Activated B cell treated with CpG ODN at 0.5 μM for 24 hours (primary cell): ENCODE measurements at regions not wholly inside any gene's neighbourhood (a gene's known extent, or its start where the extent isn't known, plus 50 kb on each side); places are given as distances from the start of the nearest gene placed in this dataset.

ENCODE experiments used
- ATAC-seq: fragments of 200-7000 bp; cut with Tn5 transposase; one replicate; pipeline ENCODE4 v1.10.0; 2021; ENCODE audit warnings: low read depth, mild to moderate bottlenecking, moderate library complexity
- CTCF ChIA-PET: fragments of 350-600 bp; sonication (Branson Sonifier 250); formaldehyde crosslinking; loops from one replicate; lab custom pipeline; 2021; ENCODE audit warnings: antibody characterized with exemption; lab: Charles Lee
- POLR2A ChIA-PET: fragments of 350-600 bp; sonication (Branson Sonifier 250); formaldehyde crosslinking; loops from one replicate; lab custom pipeline; 2021; ENCODE audit warnings: antibody characterized with exemption; lab: Charles Lee
- DNase-seq: peaks from one replicate; pipeline ENCODE4 v3.0.0; 2022
- H3K27ac Mint-ChIP-seq: one replicate; pipeline ENCODE4 v1.8.0; 2020; ENCODE audit warnings: mixed read lengths
- H3K27me3 Mint-ChIP-seq: one replicate; pipeline ENCODE4 v1.8.0; 2021; ENCODE audit warnings: mixed read lengths
- H3K36me3 Mint-ChIP-seq: one replicate; pipeline ENCODE4 v1.8.0; 2021; ENCODE audit warnings: low read depth, mixed read lengths
- H3K4me1 Mint-ChIP-seq: one replicate; pipeline ENCODE4 v1.8.0; 2021; ENCODE audit warnings: mixed read lengths
- H3K4me3 Mint-ChIP-seq: one replicate; pipeline ENCODE4 v1.8.0; 2020; ENCODE audit warnings: mild to moderate bottlenecking, mixed read lengths
- H3K9me3 Mint-ChIP-seq: one replicate; pipeline ENCODE4 v1.8.0; 2020; ENCODE audit warnings: mixed read lengths
- CTCF ChIP-seq: fragments of 200-600 bp; IDR thresholded peaks from one replicate; pipeline ENCODE4 v1.8.0; 2022; ENCODE audit warnings: antibody characterized with exemption, mild to moderate bottlenecking
- intact Hi-C: fragments of 100-400 bp; cut with micrococcal nuclease; formaldehyde crosslinking; loops from one replicate; pipeline ENCODE4 v1.15.1; 2024

- H3K27ac Mint-ChIP-seq, result no peak overlapping the region
- intact Hi-C loops, result no loop called here
- H3K4me3 Mint-ChIP-seq, result no peak overlapping the region
- TF ChIP-seq CTCF, result no peak
- no peaks in the 10 kb centered on the region for H3K27me3 Mint-ChIP-seq
- H3K36me3 Mint-ChIP-seq, result no peaks in the 10 kb centered on the region
- ATAC-seq (no peak), DNase-seq (no peak)
- CTCF ChIA-PET, result no interaction called here
- POLR2A ChIA-PET, result no interaction called here
- H3K4me1 Mint-ChIP-seq, result no peaks in the 10 kb centered on the region
- H3K9me3 Mint-ChIP-seq, result no peaks in the 10 kb centered on the region
Measured at GRCh38 chr2:199199797-199200196, 257.9 kb downstream of the SATB2 start.

GRCh38 chr2:199197448-199197847 lies 260.3 kb downstream of the SATB2 start:
- no peaks in the 10 kb centered on the region for H3K36me3 Mint-ChIP-seq
- no peaks in the 10 kb centered on the region for H3K9me3 Mint-ChIP-seq
- no peak overlapping the region for H3K27ac Mint-ChIP-seq
- POLR2A ChIA-PET, result no interaction called here
- TF ChIP-seq CTCF, result no peak
- DNase-seq, result no peak
- intact Hi-C loops, result no loop called here
- ATAC-seq, result no peak
- CTCF ChIA-PET, result no interaction called here
- H3K4me1 Mint-ChIP-seq, result no peaks in the 10 kb centered on the region
- H3K27me3 Mint-ChIP-seq, result no peaks in the 10 kb centered on the region
- H3K4me3 Mint-ChIP-seq, result no peak overlapping the region

- DNase-seq (no peak), ATAC-seq (no peak)
- ChIA-PET POLR2A (no interaction called here), CTCF (no interaction called here)
- no peaks in the 10 kb centered on the region for H3K9me3 Mint-ChIP-seq
- H3K4me1 Mint-ChIP-seq, result no peaks in the 10 kb centered on the region
- intact Hi-C loops, result no loop called here
- no peaks in the 10 kb centered on the region for H3K36me3 Mint-ChIP-seq
- H3K27ac Mint-ChIP-seq, result no peak overlapping the region
- H3K4me3 Mint-ChIP-seq, result no peak overlapping the region
- TF ChIP-seq CTCF, result no peak
- H3K27me3 Mint-ChIP-seq, result no peaks in the 10 kb centered on the region
Measured at GRCh38 chr2:199196686-199197085, 261.1 kb downstream of the SATB2 start.

- H3K36me3 Mint-ChIP-seq, result no peaks in the 10 kb centered on the region
- DNase-seq, result no peak
- intact Hi-C loops, result no loop called here
- CTCF ChIA-PET, result no interaction called here
- no peaks in the 10 kb centered on the region for H3K9me3 Mint-ChIP-seq
- no peak for TF ChIP-seq CTCF
- no peak for ATAC-seq
- POLR2A ChIA-PET, result no interaction called here
- no peaks in the 10 kb centered on the region for H3K4me1 Mint-ChIP-seq
- no peak overlapping the region for H3K27ac Mint-ChIP-seq
- no peaks in the 10 kb centered on the region for H3K27me3 Mint-ChIP-seq
- no peak overlapping the region for H3K4me3 Mint-ChIP-seq
Measured at GRCh38 chr2:199195927-199196502, 261.7 kb downstream of the SATB2 start.

GRCh38 chr2:199191461-199191860 lies 266.3 kb downstream of the SATB2 start:
- H3K27ac Mint-ChIP-seq, result no peak overlapping the region
- no peak overlapping the region for H3K4me3 Mint-ChIP-seq
- CTCF ChIA-PET, result no interaction called here
- no peaks in the 10 kb centered on the region for H3K4me1 Mint-ChIP-seq
- DNase-seq, result no peak
- H3K36me3 Mint-ChIP-seq, result no peaks in the 10 kb centered on the region
- intact Hi-C loops, result no loop called here
- no peak for TF ChIP-seq CTCF
- no peak for ATAC-seq
- H3K9me3 Mint-ChIP-seq, result no peaks in the 10 kb centered on the region
- POLR2A ChIA-PET, result no interaction called here
- H3K27me3 Mint-ChIP-seq, result no peaks in the 10 kb centered on the region
